Type B pancreatic cell (in vitro differentiated cells): ENCODE measurements at regions not wholly inside any gene's neighbourhood (a gene's known extent, or its start where the extent isn't known, plus 50 kb on each side); places are given as distances from the start of the nearest gene placed in this dataset.
"Not testable (repeated sequence)": the region's sequence is repeated elsewhere in the genome, so short reads cannot be mapped to it uniquely, and the experiment has no call there.

ENCODE experiments used
- DNase-seq: peaks from one replicate; pipeline ENCODE4 v3.0.0; 2021; ENCODE audit warnings: mixed read lengths; ENCODE audit not compliant: unreplicated experiment; ENCODE audit errors: extremely low spot score
- H3K27ac Mint-ChIP-seq: 2 replicates; pipeline ENCODE4 v1.8.0; 2021; ENCODE audit warnings: mild to moderate bottlenecking, mixed read lengths
- H3K27me3 Mint-ChIP-seq: 2 replicates; pipeline ENCODE4 v1.8.0; 2021; ENCODE audit warnings: mixed read lengths
- H3K36me3 Mint-ChIP-seq: 2 replicates; pipeline ENCODE4 v1.8.0; 2021; ENCODE audit warnings: mixed read lengths
- H3K4me1 Mint-ChIP-seq: one replicate; pipeline ENCODE4 v1.8.0; 2021; ENCODE audit warnings: mixed read lengths; ENCODE audit not compliant: unreplicated experiment
- H3K4me3 Mint-ChIP-seq: 2 replicates; pipeline ENCODE4 v1.8.0; 2021; ENCODE audit warnings: mild to moderate bottlenecking, mixed read lengths
- H3K9me3 Mint-ChIP-seq: 2 replicates; pipeline ENCODE4 v1.8.0; 2021; ENCODE audit warnings: mixed read lengths
- CTCF ChIP-seq: fragments of 200-600 bp; sonication (generic); conservative IDR thresholded peaks from 2 replicates; pipeline ENCODE4 v1.5.0; 2021; ENCODE audit warnings: antibody characterized with exemption, mild to moderate bottlenecking

GRCh38 chr2:19102696-19103423 is 255.6 kb downstream of the OSR1 start:
- DNase-seq = no peak
- no peaks in the 10 kb centered on the region for H3K27me3 Mint-ChIP-seq
- H3K4me1 Mint-ChIP-seq = peaks cover 5% of the 10 kb centered on the region
- no peak overlapping the region for H3K27ac Mint-ChIP-seq
- no peaks in the 10 kb centered on the region for H3K9me3 Mint-ChIP-seq
- H3K4me3 Mint-ChIP-seq = no peak overlapping the region
- no peak for TF ChIP-seq CTCF
- H3K36me3 Mint-ChIP-seq = no peaks in the 10 kb centered on the region

- H3K27ac Mint-ChIP-seq = no peak overlapping the region
- no peaks in the 10 kb centered on the region for H3K27me3 Mint-ChIP-seq
- no peak for TF ChIP-seq CTCF
- H3K36me3 Mint-ChIP-seq = no peaks in the 10 kb centered on the region
- peaks cover 5% of the 10 kb centered on the region for H3K4me1 Mint-ChIP-seq
- no peak overlapping the region for H3K4me3 Mint-ChIP-seq
- DNase-seq = no peak
- no peaks in the 10 kb centered on the region for H3K9me3 Mint-ChIP-seq
Measured at GRCh38 chr2:19101968-19102367, 256.5 kb downstream of the OSR1 start.

- DNase-seq = no peak
- H3K27ac Mint-ChIP-seq = no peak overlapping the region
- no peaks in the 10 kb centered on the region for H3K27me3 Mint-ChIP-seq
- no peak for TF ChIP-seq CTCF
- no peak overlapping the region for H3K4me3 Mint-ChIP-seq
- H3K4me1 Mint-ChIP-seq = peaks cover 5% of the 10 kb centered on the region
- peaks cover 3% of the 10 kb centered on the region for H3K36me3 Mint-ChIP-seq
- peaks cover 6% of the 10 kb centered on the region for H3K9me3 Mint-ChIP-seq
Measured at GRCh38 chr2:19100570-19100969, 257.9 kb downstream of the OSR1 start.

GRCh38 chr2:19099181-19099580 is 259.2 kb downstream of the OSR1 start:
- Mint-ChIP-seq H3K27me3 (no peaks in the 10 kb centered on the region), H3K36me3 (peaks cover 3% of the 10 kb centered on the region), H3K4me1 (no peaks in the 10 kb centered on the region), H3K27ac (no peak overlapping the region), H3K4me3 (no peak overlapping the region), H3K9me3 (peaks cover 6% of the 10 kb centered on the region)
- no peak for TF ChIP-seq CTCF
- no peak for DNase-seq

GRCh38 chr2:19098467-19099160 is 259.8 kb downstream of the OSR1 start:
- Mint-ChIP-seq H3K36me3 (peaks cover 3% of the 10 kb centered on the region), H3K9me3 (peaks cover 6% of the 10 kb centered on the region), H3K27ac (no peak overlapping the region), H3K4me3 (no peak overlapping the region), H3K4me1 (no peaks in the 10 kb centered on the region), H3K27me3 (no peaks in the 10 kb centered on the region)
- DNase-seq = no peak
- no peak for TF ChIP-seq CTCF

- not testable (repeated sequence) for H3K9me3 Mint-ChIP-seq, DNase-seq, H3K4me3 Mint-ChIP-seq, H3K36me3 Mint-ChIP-seq, H3K27me3 Mint-ChIP-seq, H3K4me1 Mint-ChIP-seq
- peak overlapping the region; percentile 21 for H3K27ac Mint-ChIP-seq
Measured at GRCh38 chr2:19089476-19089875, 268.9 kb downstream of the OSR1 start.
